IPS-18a (cell line): ENCODE measurements at regions not wholly inside any gene's neighbourhood (a gene's known extent, or its start where the extent isn't known, plus 50 kb on each side); places are given as distances from the start of the nearest gene placed in this dataset.

Experiments
- H3K27ac ChIP-seq: one replicate; pipeline ENCODE4 v1.5.1; 2013; ENCODE audit warnings: low read length
- H3K27me3 ChIP-seq: one replicate; pipeline ENCODE4 v1.6.1; 2013; ENCODE audit warnings: mild to moderate bottlenecking, low read length; ENCODE audit not compliant: control insufficient read depth, insufficient read depth
- H3K36me3 ChIP-seq: one replicate; pipeline ENCODE4 v1.6.1; 2013; ENCODE audit warnings: low read depth, low read length; ENCODE audit not compliant: control insufficient read depth
- H3K4me1 ChIP-seq: one replicate; pipeline ENCODE4 v1.6.1; 2013; ENCODE audit warnings: low read depth, low read length; ENCODE audit not compliant: control insufficient read depth
- H3K4me3 ChIP-seq: one replicate; pipeline ENCODE4 v1.5.1; 2013; ENCODE audit warnings: low read length
- H3K9ac ChIP-seq: one replicate; pipeline ENCODE4 v1.6.1; 2013; ENCODE audit warnings: mild to moderate bottlenecking, low read length, moderate library complexity
- H3K9me3 ChIP-seq: one replicate; pipeline ENCODE4 v1.6.1; 2013; ENCODE audit warnings: low read depth, low read length; ENCODE audit not compliant: control insufficient read depth

DNA sequence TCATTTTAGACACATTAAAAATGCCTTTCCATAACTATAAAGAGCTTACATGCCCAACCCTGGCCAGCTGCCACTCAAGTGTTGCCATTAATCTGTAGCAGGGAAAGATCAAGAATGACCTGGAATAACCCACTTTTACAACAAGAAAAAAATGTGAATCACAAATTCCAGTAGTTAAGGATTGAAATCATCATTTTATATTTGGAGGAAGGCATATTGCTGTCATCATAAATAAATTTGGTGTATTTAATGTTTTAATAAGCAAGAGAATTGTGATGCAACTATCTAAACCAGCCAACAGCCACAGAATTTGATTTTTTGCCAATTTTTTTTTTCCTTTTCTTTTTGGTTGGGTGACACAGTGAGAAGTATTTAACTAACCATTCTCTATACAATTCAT, 240.0 kb upstream of the SEMA6D start:
- Histone ChIP-seq H3K4me1 (no peaks in the 10 kb centered on the region), H3K9me3 (no peaks in the 10 kb centered on the region), H3K4me3 (no peak overlapping the region), H3K9ac (no peak overlapping the region), H3K27me3 (no peaks in the 10 kb centered on the region), H3K27ac (no peak overlapping the region), H3K36me3 (no peaks in the 10 kb centered on the region)

DNA sequence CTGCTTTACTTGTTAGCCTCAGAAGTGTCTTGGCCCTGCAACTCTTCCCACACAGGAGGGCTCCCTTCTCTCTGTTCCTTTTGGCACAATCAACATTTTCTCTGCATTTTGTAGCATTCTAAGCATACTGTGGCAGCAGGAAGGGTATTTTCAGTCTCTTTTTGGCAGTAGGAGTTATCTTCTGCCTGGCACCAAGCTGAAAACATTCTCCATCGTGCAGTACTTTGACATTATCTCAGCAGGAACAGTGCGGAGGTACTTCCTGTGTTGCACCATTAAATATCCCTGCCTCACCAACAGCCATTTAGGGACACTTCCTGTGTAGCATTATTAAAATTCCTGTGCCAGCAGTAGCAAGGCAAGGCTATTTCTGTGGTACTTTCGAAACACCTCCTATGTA, 233.2 kb upstream of the SEMA6D start:
- Histone ChIP-seq H3K9me3 (no peaks in the 10 kb centered on the region), H3K27ac (no peak overlapping the region), H3K27me3 (no peaks in the 10 kb centered on the region), H3K36me3 (no peaks in the 10 kb centered on the region), H3K4me3 (no peak overlapping the region), H3K9ac (no peak overlapping the region), H3K4me1 (peaks cover 7% of the 10 kb centered on the region)

DNA sequence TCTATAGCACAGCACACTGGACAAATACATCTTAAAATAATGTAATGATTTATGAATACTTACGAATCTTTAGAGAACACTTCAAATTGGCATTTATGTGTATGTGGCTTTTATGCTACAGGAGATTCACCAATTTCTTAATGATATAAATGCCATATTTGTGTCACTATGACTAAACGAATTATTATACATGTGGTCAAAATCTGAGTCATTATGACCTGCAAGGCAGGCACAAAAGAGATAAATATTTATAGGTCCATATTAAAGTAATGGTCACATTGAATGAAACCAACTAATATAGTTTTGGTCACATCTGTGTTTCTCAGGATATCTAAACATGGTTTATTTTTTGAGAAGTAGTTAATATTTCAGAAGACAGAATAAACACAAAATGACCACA, 232.3 kb upstream of the SEMA6D start:
- no peaks in the 10 kb centered on the region for H3K27me3 ChIP-seq
- H3K4me3 ChIP-seq: no peak overlapping the region
- H3K4me1 ChIP-seq: peaks cover 7% of the 10 kb centered on the region
- H3K36me3 ChIP-seq: no peaks in the 10 kb centered on the region
- H3K27ac ChIP-seq: no peak overlapping the region
- H3K9me3 ChIP-seq: no peaks in the 10 kb centered on the region
- no peak overlapping the region for H3K9ac ChIP-seq

DNA sequence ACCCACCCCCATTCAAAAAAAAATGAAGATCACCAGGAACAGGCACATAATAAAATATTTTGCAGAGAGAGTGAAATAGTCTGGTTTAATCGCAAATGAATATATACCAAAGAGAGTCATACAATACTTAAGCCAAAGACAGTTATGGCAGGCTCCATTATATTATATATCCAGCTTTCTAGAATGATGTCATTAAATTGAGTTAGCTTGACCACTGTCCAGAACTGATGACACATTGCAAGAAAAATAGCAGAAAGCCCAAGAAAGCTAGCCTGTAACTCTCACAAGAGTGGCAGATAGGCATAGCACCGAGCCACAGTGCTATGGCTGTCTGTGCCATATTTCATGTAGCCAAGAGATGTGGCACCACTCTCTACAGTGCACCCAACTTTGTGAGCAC, 231.9 kb upstream of the SEMA6D start:
- no peak overlapping the region for H3K4me3 ChIP-seq
- H3K4me1 ChIP-seq: peaks cover 7% of the 10 kb centered on the region
- H3K27ac ChIP-seq: no peak overlapping the region
- H3K9ac ChIP-seq: no peak overlapping the region
- no peaks in the 10 kb centered on the region for H3K27me3 ChIP-seq
- no peaks in the 10 kb centered on the region for H3K9me3 ChIP-seq
- no peaks in the 10 kb centered on the region for H3K36me3 ChIP-seq

DNA sequence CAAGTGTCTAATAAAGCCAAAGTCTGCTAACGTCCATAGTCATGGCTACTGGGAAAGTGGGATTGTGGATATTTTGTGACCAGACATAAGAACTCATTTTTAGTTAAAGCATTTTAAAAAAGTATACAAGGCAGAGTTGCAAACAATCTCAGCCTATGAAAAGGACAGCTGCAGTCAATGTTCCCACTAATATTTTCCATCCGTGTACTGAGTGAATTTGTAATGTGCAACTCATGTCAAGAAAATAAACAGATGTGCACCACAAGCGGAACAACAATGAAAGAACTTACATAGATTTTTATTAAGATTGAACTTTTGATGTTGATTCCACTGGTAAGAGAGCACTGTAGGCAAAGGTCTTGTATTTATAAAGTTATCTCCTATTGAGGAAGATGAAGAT, 231.3 kb upstream of the SEMA6D start:
- no peak overlapping the region for H3K27ac ChIP-seq
- no peaks in the 10 kb centered on the region for H3K27me3 ChIP-seq
- H3K9me3 ChIP-seq: no peaks in the 10 kb centered on the region
- peaks cover 7% of the 10 kb centered on the region for H3K4me1 ChIP-seq
- H3K36me3 ChIP-seq: no peaks in the 10 kb centered on the region
- no peak overlapping the region for H3K9ac ChIP-seq
- no peak overlapping the region for H3K4me3 ChIP-seq

DNA sequence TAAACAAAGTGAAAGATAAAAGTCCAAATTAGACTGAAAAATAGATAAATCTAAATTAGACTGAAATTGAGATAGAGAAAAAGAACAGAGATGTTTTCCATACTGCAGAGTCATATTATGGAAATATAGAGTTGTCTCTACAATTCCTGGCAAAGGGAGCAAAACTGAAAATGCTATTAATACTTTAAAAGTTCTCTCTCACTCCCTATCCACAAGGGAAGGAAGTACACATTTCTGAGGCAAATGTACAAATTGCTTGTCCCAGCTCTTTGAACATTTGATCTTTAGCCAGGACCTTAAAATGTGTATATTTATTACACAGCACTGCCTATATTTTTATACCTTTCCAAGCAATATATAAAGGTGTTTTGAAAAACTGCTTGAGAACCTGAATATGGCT, 225.1 kb upstream of the SEMA6D start:
- no peaks in the 10 kb centered on the region for H3K9me3 ChIP-seq
- H3K4me3 ChIP-seq: no peak overlapping the region

DNA sequence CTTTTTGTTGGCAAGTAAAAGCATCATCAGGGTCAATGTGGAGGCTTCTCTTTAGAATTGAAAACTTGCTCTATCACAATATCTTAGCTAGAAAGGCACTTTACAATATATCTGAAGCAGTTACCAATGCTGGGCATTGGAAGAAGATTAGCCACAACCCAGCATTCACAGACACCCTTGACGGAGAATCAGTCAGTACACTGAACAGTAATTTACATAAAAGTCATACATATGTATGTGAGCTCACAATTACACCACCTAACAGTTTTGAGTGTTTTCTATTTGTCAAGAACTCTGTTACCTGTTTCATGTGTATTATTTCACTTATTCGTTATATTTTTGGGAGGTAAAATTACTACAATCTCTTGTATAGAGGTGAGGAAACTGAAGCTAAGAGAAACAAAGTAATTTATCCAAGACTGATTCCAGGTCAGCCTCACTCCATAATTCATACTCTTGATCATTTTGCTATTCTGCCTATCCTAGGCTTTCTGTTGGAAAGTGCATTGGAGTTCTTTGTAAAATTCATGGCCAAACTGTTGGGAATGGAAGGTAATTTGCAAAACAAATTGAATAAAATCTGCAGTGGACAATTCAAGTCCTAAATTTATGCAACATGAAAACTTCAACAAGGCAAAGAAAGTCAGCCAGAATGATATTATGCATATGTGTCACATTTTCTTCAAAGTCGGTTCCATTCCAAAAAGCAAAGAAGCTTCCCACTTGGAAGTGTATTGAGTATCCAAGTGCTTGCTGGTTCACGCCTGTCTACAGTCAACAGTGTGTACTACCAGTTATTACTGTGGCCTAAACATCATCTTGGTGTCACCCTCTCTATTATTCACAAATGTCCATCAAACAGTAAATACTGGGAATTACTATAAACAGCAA, 223.7 kb upstream of the SEMA6D start:
- Histone ChIP-seq H3K4me3 (no peak overlapping the region), H3K9me3 (no peaks in the 10 kb centered on the region), H3K27me3 (no peaks in the 10 kb centered on the region)

More for the DNA sequence above, 225.1 kb upstream of the SEMA6D start:
- Histone ChIP-seq H3K4me1 (no peaks in the 10 kb centered on the region), H3K27ac (no peak overlapping the region), H3K27me3 (no peaks in the 10 kb centered on the region), H3K9ac (no peak overlapping the region), H3K36me3 (no peaks in the 10 kb centered on the region)

DNA sequence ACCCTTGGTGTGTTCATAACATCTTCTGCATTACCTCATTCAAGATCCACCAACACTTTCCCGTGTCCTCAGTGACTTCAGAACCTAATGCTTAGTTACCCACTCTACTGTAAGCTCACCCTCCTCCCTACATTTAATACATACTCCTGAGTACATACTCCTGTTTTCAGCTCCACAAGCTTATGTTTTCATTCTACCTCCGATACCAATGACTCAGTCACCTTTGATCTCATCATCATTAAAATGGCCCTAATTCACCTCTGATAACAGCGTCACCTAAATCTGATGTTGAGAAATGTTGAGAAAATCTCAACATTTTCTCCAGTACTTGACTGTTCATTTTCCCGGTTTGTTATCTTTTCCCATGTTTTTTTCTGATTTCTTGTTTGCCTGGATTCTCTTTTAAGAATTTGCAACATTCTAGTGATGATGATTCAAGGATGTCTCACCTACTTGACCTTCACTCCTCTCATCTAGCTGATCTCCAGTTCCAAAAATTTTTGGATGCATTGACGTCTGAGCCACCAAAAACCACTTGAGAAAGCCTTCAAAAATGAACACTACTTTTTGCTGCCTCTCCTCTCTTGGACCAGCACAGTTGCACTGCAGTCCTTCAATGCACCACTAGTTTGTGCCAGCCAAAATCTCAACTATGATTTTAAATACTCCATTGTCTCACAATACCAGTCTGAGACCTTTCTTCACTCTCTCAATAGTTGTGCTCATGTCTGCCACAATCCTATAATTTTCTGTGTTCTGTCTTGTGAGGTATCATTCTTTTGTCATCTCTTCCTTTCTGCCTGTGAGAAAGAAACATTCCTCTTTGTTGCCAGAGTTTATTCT, 220.7 kb upstream of the SEMA6D start:
- Histone ChIP-seq H3K4me3 (no peak overlapping the region), H3K4me1 (no peaks in the 10 kb centered on the region), H3K9ac (no peak overlapping the region), H3K9me3 (no peaks in the 10 kb centered on the region), H3K36me3 (no peaks in the 10 kb centered on the region), H3K27ac (no peak overlapping the region), H3K27me3 (no peaks in the 10 kb centered on the region)

More for the DNA sequence above, 223.7 kb upstream of the SEMA6D start:
- H3K4me1 ChIP-seq: no peaks in the 10 kb centered on the region
- H3K36me3 ChIP-seq: no peaks in the 10 kb centered on the region
- H3K9ac ChIP-seq: no peak overlapping the region
- no peak overlapping the region for H3K27ac ChIP-seq

DNA sequence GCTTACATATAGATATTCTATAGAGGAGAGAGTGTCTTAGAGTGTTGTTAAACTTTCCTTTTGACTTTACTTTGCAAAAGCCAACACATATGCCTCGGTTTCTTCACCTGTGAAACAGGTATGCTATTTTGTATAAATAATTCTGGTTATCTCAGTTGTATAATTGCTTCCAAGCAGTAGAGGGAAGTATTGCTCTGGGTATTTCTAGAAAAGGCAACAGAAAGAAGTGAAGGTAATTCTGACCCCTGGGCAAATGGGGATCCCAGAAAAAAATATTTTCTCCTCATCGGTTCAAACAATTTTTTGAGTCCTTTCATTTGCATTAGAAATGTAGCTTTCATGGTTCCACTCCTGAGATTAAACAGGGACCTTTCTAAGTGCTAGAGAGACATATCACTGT, 216.5 kb upstream of the SEMA6D start:
- H3K4me1 ChIP-seq: no peaks in the 10 kb centered on the region

DNA sequence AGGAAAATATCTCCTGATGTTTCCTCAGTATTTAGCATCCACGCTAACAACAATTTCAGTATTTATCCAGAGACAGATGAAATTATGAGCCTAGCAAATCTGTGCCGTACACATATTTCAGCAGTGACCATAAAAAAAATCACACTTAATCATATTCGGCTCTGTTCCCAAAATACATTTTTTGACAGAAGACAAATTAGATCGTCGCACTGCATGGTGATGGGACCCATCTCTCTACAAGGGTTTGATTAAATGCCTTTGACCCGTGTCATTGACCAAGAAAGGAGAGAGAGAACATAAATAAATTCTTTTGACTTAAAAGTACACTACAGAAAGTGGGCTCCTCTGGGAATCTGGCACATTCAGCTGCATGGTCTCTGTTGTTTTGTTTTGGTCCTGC, 215.3 kb upstream of the SEMA6D start:
- Histone ChIP-seq H3K27ac (no peak overlapping the region), H3K27me3 (no peaks in the 10 kb centered on the region)

More for the DNA sequence above, 216.5 kb upstream of the SEMA6D start:
- H3K27ac ChIP-seq: no peak overlapping the region
- H3K36me3 ChIP-seq: no peaks in the 10 kb centered on the region
- no peaks in the 10 kb centered on the region for H3K27me3 ChIP-seq
- no peaks in the 10 kb centered on the region for H3K9me3 ChIP-seq
- H3K4me3 ChIP-seq: no peak overlapping the region
- H3K9ac ChIP-seq: no peak overlapping the region

DNA sequence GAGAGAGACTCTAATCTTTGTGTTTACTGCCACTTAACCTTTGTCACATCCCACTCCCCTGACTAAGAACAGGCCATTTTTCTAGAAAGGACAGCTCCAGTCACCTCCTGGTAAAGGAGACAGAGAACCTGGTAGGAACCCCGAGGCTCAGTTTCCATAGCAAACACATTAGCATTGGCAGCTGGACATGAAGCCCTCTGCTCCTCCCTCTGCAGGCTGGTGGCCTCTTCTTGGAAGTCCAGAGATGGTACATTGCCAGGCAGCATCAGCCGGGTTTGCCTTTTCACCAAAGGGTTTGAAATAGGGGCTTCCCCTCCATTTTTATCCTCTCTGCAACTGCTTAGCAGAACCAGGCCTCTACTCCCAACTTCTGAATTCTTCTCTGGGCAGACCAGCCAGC, 213.4 kb upstream of the SEMA6D start:
- Histone ChIP-seq H3K4me1 (no peaks in the 10 kb centered on the region), H3K27ac (no peak overlapping the region), H3K9me3 (no peaks in the 10 kb centered on the region), H3K27me3 (no peaks in the 10 kb centered on the region), H3K36me3 (no peaks in the 10 kb centered on the region), H3K9ac (no peak overlapping the region), H3K4me3 (no peak overlapping the region)

More for the DNA sequence above, 215.3 kb upstream of the SEMA6D start:
- Histone ChIP-seq H3K36me3 (no peaks in the 10 kb centered on the region), H3K9ac (no peak overlapping the region), H3K4me1 (no peaks in the 10 kb centered on the region), H3K9me3 (no peaks in the 10 kb centered on the region), H3K4me3 (no peak overlapping the region)
